K562 (cell line): ENCODE measurements at regions not wholly inside any gene's neighbourhood (a gene's known extent, or its start where the extent isn't known, plus 50 kb on each side); places are given as distances from the start of the nearest gene placed in this dataset.

ENCODE experiments used
- CHAMP1 ChIP-seq: fragments of 450-650 bp; IDR thresholded peaks from 2 replicates; pipeline ENCODE4 v1.6.1; 2016; ENCODE audit warnings: mild to moderate bottlenecking
- HLTF ChIP-seq: fragments of 450-650 bp; IDR thresholded peaks from 2 replicates; pipeline ENCODE4 v1.6.1; 2016
- HMBOX1 ChIP-seq: sonication (generic); IDR thresholded peaks from 2 replicates; pipeline ENCODE4 v1.6.1; 2016
- NCOR1 ChIP-seq: fragments of 450-650 bp; IDR thresholded peaks from 2 replicates; pipeline ENCODE4 v1.6.1; 2016; ENCODE audit warnings: mild to moderate bottlenecking, moderate library complexity
- POLR3A ChIP-seq: IDR thresholded peaks from 2 replicates; pipeline ENCODE4 v1.6.1; 2011; ENCODE audit warnings: borderline replicate concordance, mild to moderate bottlenecking, moderate library complexity; ENCODE audit not compliant: insufficient read length, insufficient read depth; ENCODE audit errors: extremely low read depth
- SAFB ChIP-seq: fragments of 200-400 bp; formaldehyde crosslinking; IDR thresholded peaks from 2 replicates; pipeline ENCODE4 v1.6.1; 2017; ENCODE audit warnings: low read depth, low read length, borderline replicate concordance
- ZBTB34 ChIP-seq: fragments of 250-450 bp; sonication (Bioruptor Pico); IDR thresholded peaks from 2 replicates; pipeline ENCODE4 v1.8.0; 2021; ENCODE audit warnings: mild to moderate bottlenecking, moderate library complexity
- ZNF146 ChIP-seq: IDR thresholded peaks from one replicate; pipeline ENCODE4 v1.6.1; 2018; ENCODE audit warnings: missing compliant biosample characterization; ENCODE audit not compliant: unreplicated experiment
- ZNF589 ChIP-seq: fragments of 200-800 bp; sonication (Bioruptor generic); IDR thresholded peaks from 2 replicates; pipeline ENCODE4 v1.6.1; 2016; ENCODE audit warnings: low read depth, missing genetic modification characterization, missing compliant biosample characterization

- TF ChIP-seq HLTF, result no peak
- no peak for TF ChIP-seq POLR3A
- no peak for TF ChIP-seq ZNF589
- TF ChIP-seq NCOR1, result no peak
- no peak for TF ChIP-seq ZBTB34 (CRISPR knock-in tag)
- no peak for TF ChIP-seq HMBOX1
- TF ChIP-seq ZNF146, result no peak
- no peak for TF ChIP-seq CHAMP1
- no peak for TF ChIP-seq SAFB
Measured at GRCh38 chr18:1884623-1885022, 686.7 kb downstream of the METTL4 start (continued).
